IMR-90 (cell line): ENCODE measurements at regions not wholly inside any gene's neighbourhood (a gene's known extent, or its start where the extent isn't known, plus 50 kb on each side); places are given as distances from the start of the nearest gene placed in this dataset.

Experiments used
- ATAC-seq: fragments of 200-7000 bp; cut with Tn5 transposase; 2 replicates; pipeline ENCODE4 v1.9.1; 2020; ENCODE audit warnings: low read depth, mild to moderate bottlenecking, moderate library complexity
- BruUV-seq: library from RNA; stranded (reverse); fragments of 400-500 nt; replicated peaks from 2 replicates; lab custom pipeline; 2021; lab: Mats Ljungman, UMichigan
- CTCF ChIA-PET: fragments of 300-600 bp; formaldehyde crosslinking; extraction: SDS; loops from one replicate; lab custom pipeline; 2021; ENCODE audit warnings: antibody characterized with exemption; lab: Yijun Ruan, JAX
- POLR2A ChIA-PET: fragments of 300-600 bp; sonication (Branson Sonifier 250); formaldehyde crosslinking; loops from one replicate; lab custom pipeline; 2022; ENCODE audit warnings: antibody characterized with exemption; ENCODE audit not compliant: unreplicated experiment; lab: Charles Lee
- DNase-seq: peaks from one replicate; pipeline ENCODE4 v3.0.0; 2013
- H2AFZ ChIP-seq: replicated peaks from 2 replicates; pipeline ENCODE3; 2013; ENCODE audit warnings: low read length, mild to moderate bottlenecking; ENCODE audit not compliant: poor library complexity
- H2AK5ac ChIP-seq: 2 replicates; pipeline ENCODE4 v1.6.1; 2013; ENCODE audit warnings: low read depth, low read length, inconsistent platforms
- H2AK9ac ChIP-seq: replicated peaks from 2 replicates; pipeline ENCODE3; 2013; ENCODE audit warnings: mild to moderate bottlenecking, low read depth, low read length, moderate library complexity; ENCODE audit not compliant: poor library complexity
- H2BK120ac ChIP-seq: 2 replicates; pipeline ENCODE4 v1.6.1; 2013; ENCODE audit warnings: low read depth, low read length, inconsistent platforms
- H2BK15ac ChIP-seq: 3 replicates; pipeline ENCODE4 v1.6.1; 2013; ENCODE audit warnings: low read depth, low read length, inconsistent platforms
- H2BK20ac ChIP-seq: 2 replicates; pipeline ENCODE4 v1.6.1; 2013; ENCODE audit warnings: low read depth, mild to moderate bottlenecking, inconsistent platforms, low read length, moderate library complexity
- H2BK5ac ChIP-seq: 2 replicates; pipeline ENCODE4 v1.6.1; 2013; ENCODE audit warnings: mild to moderate bottlenecking, low read depth, low read length, inconsistent platforms; ENCODE audit not compliant: poor library complexity, severe bottlenecking
- H3K14ac ChIP-seq: replicated peaks from 2 replicates; pipeline ENCODE4 v1.6.1; 2013; ENCODE audit warnings: low read depth, low read length, inconsistent platforms
- H3K18ac ChIP-seq: 2 replicates; pipeline ENCODE4 v1.6.1; 2013; ENCODE audit warnings: low read depth, low read length, control low read depth
- H3K23ac ChIP-seq: 2 replicates; pipeline ENCODE4 v1.6.1; 2013; ENCODE audit warnings: low read depth, low read length, inconsistent platforms
- H3K27ac ChIP-seq: 2 replicates; pipeline ENCODE4 v1.5.1; 2013; ENCODE audit warnings: mild to moderate bottlenecking, control low read depth, low read length; ENCODE audit not compliant: insufficient read depth
- H3K27me3 ChIP-seq: 2 replicates; pipeline ENCODE4 v1.6.1; 2013; ENCODE audit warnings: low read length; ENCODE audit not compliant: control insufficient read depth, insufficient read depth
- H3K36me3 ChIP-seq: 2 replicates; pipeline ENCODE4 v1.6.1; 2013; ENCODE audit warnings: low read length, mixed read lengths; ENCODE audit not compliant: control insufficient read depth, insufficient read depth
- H3K4ac ChIP-seq: 2 replicates; pipeline ENCODE4 v1.6.1; 2013; ENCODE audit warnings: low read depth, low read length, inconsistent platforms
- H3K4me1 ChIP-seq: 2 replicates; pipeline ENCODE4 v1.6.1; 2013; ENCODE audit warnings: low read length, mixed read lengths; ENCODE audit not compliant: control insufficient read depth, insufficient read depth
- H3K4me2 ChIP-seq: 2 replicates; pipeline ENCODE4 v1.6.1; 2013; ENCODE audit warnings: low read depth, mild to moderate bottlenecking, control low read depth, low read length, moderate library complexity
- H3K4me3 ChIP-seq: 2 replicates; pipeline ENCODE4 v1.5.1; 2013; ENCODE audit warnings: low read depth, mild to moderate bottlenecking, control low read depth, low read length, moderate library complexity; ENCODE audit not compliant: insufficient read depth
- H3K56ac ChIP-seq: 2 replicates; pipeline ENCODE4 v1.6.1; 2013; ENCODE audit warnings: low read length, inconsistent platforms; ENCODE audit not compliant: insufficient read depth; ENCODE audit errors: extremely low read depth
- H3K79me1 ChIP-seq, 2 experiments: 2 replicates each; pipeline ENCODE4 v1.6.1; 2013; ENCODE audit warnings: low read length in 2 of 2, inconsistent platforms in 1 of 2, low read depth in 1 of 2
- H3K9ac ChIP-seq: 2 replicates; pipeline ENCODE4 v1.6.1; 2013; ENCODE audit warnings: low read depth, low read length, control low read depth
- H3K9me1 ChIP-seq: 2 replicates; pipeline ENCODE4 v1.6.1; 2013; ENCODE audit warnings: low read length, inconsistent platforms; ENCODE audit not compliant: insufficient read depth
- H3K9me3 ChIP-seq: 2 replicates; pipeline ENCODE4 v1.6.1; 2013; ENCODE audit warnings: low read length; ENCODE audit not compliant: control insufficient read depth, insufficient read depth
- H4K20me1 ChIP-seq: 2 replicates; pipeline ENCODE4 v1.6.1; 2013; ENCODE audit warnings: low read length, inconsistent platforms; ENCODE audit not compliant: insufficient read depth
- H4K5ac ChIP-seq: 2 replicates; pipeline ENCODE4 v1.6.1; 2013; ENCODE audit warnings: mild to moderate bottlenecking, low read depth, low read length, control low read depth
- H4K8ac ChIP-seq, 2 experiments: 2 replicates each; pipeline ENCODE4 v1.6.1; 2013; ENCODE audit warnings: low read depth in 2 of 2, low read length in 2 of 2, control low read depth in 1 of 2, inconsistent platforms in 1 of 2
- H4K91ac ChIP-seq: 2 replicates; pipeline ENCODE4 v1.6.1; 2013; ENCODE audit warnings: low read depth, low read length, inconsistent platforms; ENCODE audit not compliant: insufficient read depth
- CHD1 ChIP-seq: IDR thresholded peaks from 2 replicates; pipeline ENCODE4 v1.6.1; 2012; ENCODE audit warnings: low read depth, low read length, improper control_type of control experiment
- CTCF ChIP-seq: conservative IDR thresholded peaks from 2 replicates; pipeline ENCODE4 v1.5.1; 2012; ENCODE audit warnings: mild to moderate bottlenecking, low read depth, low read length, improper control_type of control experiment
- ELK1 ChIP-seq: fragments of 150-350 bp; IDR thresholded peaks from 2 replicates; pipeline ENCODE4 v1.6.1; 2016; ENCODE audit warnings: low read depth, mild to moderate bottlenecking, low read length, moderate library complexity, borderline replicate concordance
- MAFK ChIP-seq: IDR thresholded peaks from 2 replicates; pipeline ENCODE4 v1.6.1; 2012; ENCODE audit warnings: low read depth, low read length, improper control_type of control experiment
- MAZ ChIP-seq: IDR thresholded peaks from 2 replicates; pipeline ENCODE4 v1.6.1; 2012; ENCODE audit warnings: low read depth, mild to moderate bottlenecking, low read length, improper control_type of control experiment, moderate library complexity, borderline replicate concordance
- MXI1 ChIP-seq: IDR thresholded peaks from 2 replicates; pipeline ENCODE4 v1.6.1; 2012; ENCODE audit warnings: low read depth, mild to moderate bottlenecking, low read length, moderate library complexity, borderline replicate concordance
- NFE2L2 ChIP-seq: fragments of 150-350 bp; IDR thresholded peaks from 2 replicates; pipeline ENCODE4 v1.6.1; 2016; ENCODE audit warnings: low read depth, mild to moderate bottlenecking, low read length
- POLR2A ChIP-seq: IDR thresholded peaks from 2 replicates; pipeline ENCODE4 v1.6.1; 2012; ENCODE audit warnings: mild to moderate bottlenecking, low read depth, low read length
- RCOR1 ChIP-seq: IDR thresholded peaks from 2 replicates; pipeline ENCODE4 v1.6.1; 2012; ENCODE audit warnings: mild to moderate bottlenecking, low read length, improper control_type of control experiment; ENCODE audit not compliant: insufficient replicate concordance
- RFX5 ChIP-seq: IDR thresholded peaks from 2 replicates; pipeline ENCODE4 v1.8.0; 2012; ENCODE audit warnings: low read depth, mild to moderate bottlenecking, low read length, moderate library complexity
- WGBS, 2 experiments: methylation state at CpG; one replicate each; pipeline versions ENCODE4 v1.1.5 to v1.1.7; 2013; ENCODE audit warnings: missing lambda C conversion rate in 2 of 2; ENCODE audit not compliant: insufficient read length in 1 of 2; ENCODE audit errors: extremely low coverage in 2 of 2; 5-methylcytosine and 5-hydroxymethylcytosine counted together
- dilution Hi-C: fragments of 300-500 bp; cut with HindIII; formaldehyde crosslinking; loops from one replicate; pipeline ENCODE4 v1.14.3; 2018; ENCODE audit warnings: low sequenced_read_pairs; ENCODE audit not compliant: unreplicated experiment
- in situ Hi-C: fragments of 300-500 bp; cut with MboI; formaldehyde crosslinking; loops from 3 replicates; pipeline ENCODE4 v1.14.3; 2019; ENCODE audit warnings: low sequenced_read_pairs, inconsistent platforms, mixed read lengths
- intact Hi-C: fragments of 100-400 bp; cut with micrococcal nuclease; formaldehyde crosslinking; loops from 2 replicates; pipeline ENCODE4 v1.10.0; 2022

GRCh38 chr2:35562488-35562887 lies 793.1 kb upstream of the CRIM1 start:
- H3K4me2 ChIP-seq, result no peak overlapping the region
- BruUV-seq, result no TSS peak
- in situ Hi-C loops, result no loop called here
- H3K9me1 ChIP-seq, result no peaks in the 10 kb centered on the region
- DNase-seq (no peak), ATAC-seq (no peak)
- H2BK120ac ChIP-seq, result no peak overlapping the region
- H2BK20ac ChIP-seq, result no peak overlapping the region
- no peak overlapping the region for H3K14ac ChIP-seq
- no peak overlapping the region for H4K91ac ChIP-seq
- peaks cover 3% of the 10 kb centered on the region for H3K9me3 ChIP-seq
- H3K18ac ChIP-seq, result no peak overlapping the region
- no peak overlapping the region for H2AK5ac ChIP-seq
- H3K4ac ChIP-seq, result no peak overlapping the region
- H2BK5ac ChIP-seq, result no peak overlapping the region
- H2AK9ac ChIP-seq, result no peak overlapping the region
- H3K56ac ChIP-seq, result no peak overlapping the region
- intact Hi-C loops, result no loop called here
- 40% methylated on average over 1 of the region's 2 CpGs; no CpG with 5 or more reads in 1 of the 2 experiments for WGBS, 2 experiments
- no peak overlapping the region for H3K27ac ChIP-seq
- no peak overlapping the region for H4K5ac ChIP-seq
- dilution Hi-C loops, result no loop called here
- TF ChIP-seq POLR2A (no peak), CTCF (no peak), MXI1 (no peak), RFX5 (no peak), RCOR1 (no peak), MAFK (no peak), CHD1 (no peak), MAZ (no peak), ELK1 (no peak), NFE2L2 (no peak)
- ChIA-PET CTCF (no interaction called here), POLR2A (no interaction called here)
- no peaks in the 10 kb centered on the region for H3K4me1 ChIP-seq
- no peaks in the 10 kb centered on the region for H3K36me3 ChIP-seq
- H2BK15ac ChIP-seq, result no peak overlapping the region
- no peaks in the 10 kb centered on the region for H3K27me3 ChIP-seq
- no peak overlapping the region for H3K4me3 ChIP-seq
- no peak overlapping the region for H3K9ac ChIP-seq
- no peak overlapping the region for H4K8ac ChIP-seq
- no peak overlapping the region for H3K23ac ChIP-seq
- no peak overlapping the region for H2AFZ ChIP-seq
- no peaks in the 10 kb centered on the region for H4K20me1 ChIP-seq
- H3K79me1 ChIP-seq, result no peaks in the 10 kb centered on the region
